Choroid plexus epithelial cell (primary cell): ENCODE measurements at regions not wholly inside any gene's neighbourhood (a gene's known extent, or its start where the extent isn't known, plus 50 kb on each side); places are given as distances from the start of the nearest gene placed in this dataset.

ENCODE experiments used
- DNase-seq: peaks from one replicate; pipeline ENCODE4 v3.0.0-alpha.2; 2010; ENCODE audit warnings: low read depth
- H3K4me3 ChIP-seq: 2 replicates; pipeline ENCODE4 v1.5.1; 2011; ENCODE audit warnings: low read depth, mild to moderate bottlenecking, control low read depth, low read length, moderate library complexity
- CTCF ChIP-seq: conservative IDR thresholded peaks from 2 replicates; pipeline ENCODE4 v1.5.1; 2011; ENCODE audit warnings: low read depth, mild to moderate bottlenecking, control low read depth, inconsistent platforms, low read length, moderate library complexity

- no peak for DNase-seq
- H3K4me3 ChIP-seq, result no peak overlapping the region
- TF ChIP-seq CTCF, result no peak
Measured at GRCh38 chr20:6504179-6504578, 263.3 kb upstream of the BMP2 start.

GRCh38 chr20:6502999-6503398 is 264.5 kb upstream of the BMP2 start:
- TF ChIP-seq CTCF, result no peak
- no peak overlapping the region for H3K4me3 ChIP-seq
- no peak for DNase-seq

GRCh38 chr20:6502219-6502618 is 265.3 kb upstream of the BMP2 start:
- no peak overlapping the region for H3K4me3 ChIP-seq
- no peak for TF ChIP-seq CTCF
- no peak for DNase-seq

- H3K4me3 ChIP-seq, result no peak overlapping the region
- TF ChIP-seq CTCF, result no peak
- peak; percentile 34 for DNase-seq
Measured at GRCh38 chr20:6501061-6501460, 266.4 kb upstream of the BMP2 start.

GRCh38 chr20:6499566-6499965 is 267.9 kb upstream of the BMP2 start:
- DNase-seq, result no peak
- no peak for TF ChIP-seq CTCF
- no peak overlapping the region for H3K4me3 ChIP-seq

- DNase-seq, result no peak
- TF ChIP-seq CTCF, result no peak
- no peak overlapping the region for H3K4me3 ChIP-seq
Measured at GRCh38 chr20:6496874-6497273, 270.6 kb upstream of the BMP2 start.

- H3K4me3 ChIP-seq, result no peak overlapping the region
- no peak for TF ChIP-seq CTCF
- no peak for DNase-seq
Measured at GRCh38 chr20:6495907-6496306, 271.6 kb upstream of the BMP2 start.
